GM23338 (cell line): ENCODE measurements at regions not wholly inside any gene's neighbourhood (a gene's known extent, or its start where the extent isn't known, plus 50 kb on each side); places are given as distances from the start of the nearest gene placed in this dataset.

Experiments
- ATAC-seq: fragments of 200-7000 bp; cut with Tn5 transposase; 3 replicates; pipeline ENCODE4 v1.9.1; 2020
- DNase-seq: peaks from one replicate; pipeline ENCODE4 v3.0.0-alpha.2; 2015; ENCODE audit warnings: low spot score
- H2AFZ ChIP-seq: fragments of 200-600 bp; sonication (generic); 2 replicates; pipeline ENCODE4 v1.8.0; 2016; ENCODE audit warnings: antibody characterized with exemption, mild to moderate bottlenecking, moderate library complexity
- H3F3A ChIP-seq: fragments of 200-600 bp; sonication (generic); replicated peaks from 2 replicates; pipeline ENCODE4 v1.8.0; 2017; ENCODE audit warnings: antibody characterized with exemption, mixed run types, low read depth
- H3K27ac ChIP-seq: fragments of 200-600 bp; sonication (generic); 2 replicates; pipeline ENCODE4 v1.6.1; 2016; ENCODE audit warnings: low read depth
- H3K27me3 ChIP-seq: fragments of 200-600 bp; sonication (generic); 2 replicates; pipeline ENCODE4 v1.8.0; 2016; ENCODE audit warnings: mild to moderate bottlenecking, mixed run types, moderate library complexity; ENCODE audit not compliant: insufficient read depth
- H3K36me3 ChIP-seq: fragments of 200-600 bp; sonication (generic); 2 replicates; pipeline ENCODE4 v1.8.0; 2016; ENCODE audit warnings: mild to moderate bottlenecking; ENCODE audit not compliant: insufficient read depth
- H3K4me1 ChIP-seq: fragments of 200-600 bp; sonication (generic); 2 replicates; pipeline ENCODE4 v1.8.0; 2016; ENCODE audit warnings: mild to moderate bottlenecking, moderate library complexity; ENCODE audit not compliant: insufficient read depth
- H3K4me2 ChIP-seq: fragments of 200-600 bp; sonication (generic); 2 replicates; pipeline ENCODE4 v1.7.1; 2017; ENCODE audit warnings: mixed run types
- H3K4me3 ChIP-seq: fragments of 200-600 bp; sonication (generic); 2 replicates; pipeline ENCODE4 v1.6.1; 2016; ENCODE audit warnings: mixed run types
- H3K79me2 ChIP-seq: fragments of 200-600 bp; sonication (generic); replicated peaks from 2 replicates; pipeline ENCODE4 v1.8.0; 2017; ENCODE audit warnings: mild to moderate bottlenecking; ENCODE audit not compliant: insufficient read depth
- H3K9me2 ChIP-seq: fragments of 200-600 bp; sonication (generic); 2 replicates; pipeline ENCODE4 v1.8.0; 2017; ENCODE audit not compliant: insufficient read depth
- H4K20me1 ChIP-seq: fragments of 200-600 bp; sonication (generic); replicated peaks from 2 replicates; pipeline ENCODE4 v1.8.0; 2017; ENCODE audit warnings: mild to moderate bottlenecking; ENCODE audit not compliant: insufficient read depth
- H3K27ac Mint-ChIP-seq: 2 replicates; pipeline ENCODE4 v1.8.0; 2020; ENCODE audit warnings: inconsistent platforms, mild to moderate bottlenecking, moderate library complexity, mixed read lengths
- H3K27me3 Mint-ChIP-seq: 3 replicates; pipeline ENCODE4 v1.8.0; 2022; ENCODE audit warnings: low read depth, mild to moderate bottlenecking, moderate library complexity, mixed read lengths, inconsistent platforms; ENCODE audit not compliant: insufficient read depth, poor library complexity
- H3K36me3 Mint-ChIP-seq: 3 replicates; pipeline ENCODE4 v1.8.0; 2021; ENCODE audit warnings: low read depth, mild to moderate bottlenecking, inconsistent platforms, moderate library complexity, mixed read lengths
- H3K4me1 Mint-ChIP-seq: 3 replicates; pipeline ENCODE4 v1.8.0; 2020; ENCODE audit warnings: mild to moderate bottlenecking, inconsistent platforms, mixed read lengths
- H3K4me3 Mint-ChIP-seq: 3 replicates; pipeline ENCODE4 v1.8.0; 2021; ENCODE audit warnings: moderate library complexity, mild to moderate bottlenecking, inconsistent platforms, mixed read lengths
- H3K9me3 Mint-ChIP-seq: 3 replicates; pipeline ENCODE4 v1.8.0; 2020; ENCODE audit warnings: moderate library complexity, mild to moderate bottlenecking, inconsistent platforms, mixed read lengths
- CREB1 ChIP-seq: fragments of 250-450 bp; sonication (Bioruptor Pico); IDR thresholded peaks from 2 replicates; pipeline ENCODE4 v1.5.0; 2020; ENCODE audit warnings: low read depth, mild to moderate bottlenecking, moderate library complexity
- CTCF ChIP-seq, 2 experiments: fragments of 200-600 bp in 1 of 2; sonication (generic) in 1 of 2; conservative IDR thresholded peaks; 2 replicates each; pipeline versions ENCODE4 v1.5.1 to v1.6.1; 2016 to 2017; ENCODE audit warnings: antibody characterized with exemption in 2 of 2, low read depth in 2 of 2, mild to moderate bottlenecking in 2 of 2, moderate library complexity in 1 of 2
- EZH2 ChIP-seq: fragments of 200-600 bp; sonication (generic); IDR thresholded peaks from one replicate; pipeline ENCODE4 v1.8.0; 2017; ENCODE audit warnings: antibody characterized with exemption, mild to moderate bottlenecking, low read depth; ENCODE audit not compliant: unreplicated experiment
- EZH2phosphoT487 ChIP-seq: fragments of 200-600 bp; sonication (generic); IDR thresholded peaks from one replicate; pipeline ENCODE4 v1.8.1; 2018; ENCODE audit warnings: antibody characterized with exemption; ENCODE audit not compliant: unreplicated experiment
- JUNB ChIP-seq: IDR thresholded peaks from one replicate; pipeline ENCODE4 v1.6.1; 2016; ENCODE audit warnings: antibody characterized with exemption; ENCODE audit not compliant: unreplicated experiment
- NANOG ChIP-seq: IDR thresholded peaks from 2 replicates; pipeline ENCODE4 v1.6.1; 2016; ENCODE audit warnings: antibody characterized with exemption, borderline replicate concordance
- POLR2AphosphoS5 ChIP-seq: IDR thresholded peaks from 2 replicates; pipeline ENCODE4 v1.6.1; 2016; ENCODE audit warnings: antibody characterized with exemption, low read depth
- ZNF114 ChIP-seq: fragments of 250-450 bp; sonication (Bioruptor Pico); IDR thresholded peaks from 2 replicates; pipeline ENCODE4 v1.5.0; 2020; ENCODE audit warnings: mild to moderate bottlenecking, moderate library complexity
- ZNF331 ChIP-seq: fragments of 250-450 bp; sonication (Bioruptor Pico); IDR thresholded peaks from 2 replicates; pipeline ENCODE4 v1.5.0; 2020; ENCODE audit warnings: low read depth, mild to moderate bottlenecking, moderate library complexity
- ZNF462 ChIP-seq: fragments of 250-450 bp; sonication (Bioruptor Pico); IDR thresholded peaks from 2 replicates; pipeline ENCODE4 v1.5.0; 2020; ENCODE audit warnings: mild to moderate bottlenecking, moderate library complexity

- TF ChIP-seq ZNF331 (CRISPR knock-in tag) (no peak), JUNB (no peak), EZH2 (no peak), CREB1 (CRISPR knock-in tag) (no peak), ZNF462 (CRISPR knock-in tag) (0 out of 2 replicates have a peak, but pooled peaks have one; percentile 23), NANOG (no peak), ZNF114 (CRISPR knock-in tag) (no peak), EZH2phosphoT487 (no peak)
These were observed 93.4 kb upstream of the CCDC112 start (continued) for GRCh38 chr5:115389799-115390382.

- Mint-ChIP-seq H3K9me3 (peaks cover under 1% of the 10 kb centered on the region; the same call in 1 of the 3 replicates), H3K27me3 (no peaks in the 10 kb centered on the region), H3K36me3 (no peaks in the 10 kb centered on the region; the same call in 2 of the 3 replicates), H3K4me1 (peaks cover 3% of the 10 kb centered on the region; the same call in 2 of the 3 replicates), H3K27ac (no peak overlapping the region), H3K4me3 (no peak overlapping the region)
- H3K79me2 ChIP-seq: no peaks in the 10 kb centered on the region
- no peaks in the 10 kb centered on the region for H3K4me1 ChIP-seq
- no peaks in the 10 kb centered on the region for H3K36me3 ChIP-seq
- H2AFZ ChIP-seq: peak overlapping the region; percentile 89; the same call in 1 of the 2 replicates
- no peaks in the 10 kb centered on the region for H3F3A ChIP-seq
- H3K4me3 ChIP-seq: no peak overlapping the region
- TF ChIP-seq POLR2AphosphoS5 (no peak), CREB1 (CRISPR knock-in tag) (no peak), CTCF (conservative IDR thresholded peaks at IDR 0.05; ENCODE audit: low read depth in 2 of 2) (no peak)
- DNase-seq: no peak
- no peak for ATAC-seq
- no peak overlapping the region for H3K4me2 ChIP-seq
- H3K9me2 ChIP-seq: 0 out of 2 replicates have a peak, but pooled peaks cover 5% of the 10 kb centered on the region
- no peaks in the 10 kb centered on the region for H4K20me1 ChIP-seq
- no peak overlapping the region for H3K27ac ChIP-seq
- H3K27me3 ChIP-seq: no peaks in the 10 kb centered on the region
These were observed 92.8 kb upstream of the CCDC112 start for GRCh38 chr5:115389034-115389798.
